Neural progenitor cell (in vitro differentiated cells): ENCODE measurements at regions not wholly inside any gene's neighbourhood (a gene's known extent, or its start where the extent isn't known, plus 50 kb on each side); places are given as distances from the start of the nearest gene placed in this dataset.

Experiments
- CTCF ChIP-seq: fragments of 200-600 bp; sonication (generic); IDR thresholded peaks from 2 replicates; pipeline ENCODE4 v1.5.1; 2017; ENCODE audit warnings: antibody characterized with exemption, mild to moderate bottlenecking
- EZH2 ChIP-seq: fragments of 200-600 bp; sonication (generic); IDR thresholded peaks from 2 replicates; pipeline ENCODE4 v1.6.1; 2017; ENCODE audit warnings: antibody characterized with exemption, mild to moderate bottlenecking, moderate library complexity

DNA sequence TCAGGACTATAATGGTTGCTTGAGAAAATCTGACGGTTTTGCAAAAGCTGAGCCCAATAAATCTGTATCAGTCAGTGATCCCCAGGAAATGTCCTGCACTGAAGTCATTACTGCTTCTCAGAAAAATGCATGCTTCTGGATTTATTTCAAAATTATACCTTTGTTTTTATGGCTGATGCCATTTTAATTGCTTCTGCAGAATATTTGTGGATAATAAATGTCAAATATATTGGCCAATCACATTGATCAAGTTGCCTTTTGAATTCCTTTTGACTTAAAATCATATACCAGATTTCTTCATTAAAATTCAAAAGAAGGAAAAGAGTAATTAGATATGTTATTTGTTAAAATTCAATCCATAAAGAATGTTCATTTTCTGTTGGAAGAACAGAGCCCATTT lies 842.9 kb upstream of the ADGRL4 start:
- TF ChIP-seq CTCF (no peak), EZH2 (no peak)
